ENCODE measurements at regions not wholly inside any gene's neighbourhood (a gene's known extent, or its start where the extent isn't known, plus 50 kb on each side); places are given as distances from the start of the nearest gene placed in this dataset.

DNA sequence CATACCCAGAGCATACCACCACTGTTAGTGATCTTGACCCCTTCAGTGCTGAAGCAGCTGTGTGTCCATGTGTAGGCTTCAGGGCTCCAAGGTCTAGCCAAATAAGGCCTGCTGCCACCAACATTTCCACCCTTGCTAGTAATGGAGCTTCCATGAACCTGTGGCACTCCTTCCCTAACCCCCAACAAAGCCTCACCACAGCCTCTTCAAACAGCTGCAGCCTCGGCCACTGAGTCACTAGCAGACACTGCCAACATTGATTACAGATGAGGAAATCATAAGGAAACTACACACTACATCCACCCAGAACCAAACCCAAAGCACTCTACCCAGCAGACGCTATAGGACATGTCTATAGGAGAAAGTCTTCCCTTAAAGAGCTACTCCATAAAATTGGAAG is 610.7 kb downstream of the KCNJ2 start:
- H3K27me3 Mint-ChIP-seq (ENCODE audit: insufficient read depth, unreplicated experiment): no peaks in the 10 kb centered on the region
- CTCF ChIA-PET: interaction anchor here (0.6 to 1.4 kb wide), 3 partner anchors 11 to 458 kb away, joined by 4 to 5 read pairs (median 4); no protein-coding TSS in a partner anchor
- H3K9me3 Mint-ChIP-seq (ENCODE audit: unreplicated experiment): no peaks in the 10 kb centered on the region
- DNase-seq (ENCODE audit: unreplicated experiment): no peak
- intact Hi-C loops (cut with micrococcal nuclease): no loop called here
- no peaks in the 10 kb centered on the region for H3K36me3 Mint-ChIP-seq (ENCODE audit: insufficient read depth, unreplicated experiment)
- TF ChIP-seq, protein P1, sequence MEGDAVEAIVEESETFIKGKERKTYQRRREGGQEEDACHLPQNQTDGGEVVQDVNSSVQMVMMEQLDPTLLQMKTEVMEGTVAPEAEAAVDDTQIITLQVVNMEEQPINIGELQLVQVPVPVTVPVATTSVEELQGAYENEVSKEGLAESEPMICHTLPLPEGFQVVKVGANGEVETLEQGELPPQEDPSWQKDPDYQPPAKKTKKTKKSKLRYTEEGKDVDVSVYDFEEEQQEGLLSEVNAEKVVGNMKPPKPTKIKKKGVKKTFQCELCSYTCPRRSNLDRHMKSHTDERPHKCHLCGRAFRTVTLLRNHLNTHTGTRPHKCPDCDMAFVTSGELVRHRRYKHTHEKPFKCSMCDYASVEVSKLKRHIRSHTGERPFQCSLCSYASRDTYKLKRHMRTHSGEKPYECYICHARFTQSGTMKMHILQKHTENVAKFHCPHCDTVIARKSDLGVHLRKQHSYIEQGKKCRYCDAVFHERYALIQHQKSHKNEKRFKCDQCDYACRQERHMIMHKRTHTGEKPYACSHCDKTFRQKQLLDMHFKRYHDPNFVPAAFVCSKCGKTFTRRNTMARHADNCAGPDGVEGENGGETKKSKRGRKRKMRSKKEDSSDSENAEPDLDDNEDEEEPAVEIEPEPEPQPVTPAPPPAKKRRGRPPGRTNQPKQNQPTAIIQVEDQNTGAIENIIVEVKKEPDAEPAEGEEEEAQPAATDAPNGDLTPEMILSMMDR (IDR thresholded peaks at IDR 0.05; ENCODE audit: unreplicated experiment): no peak
- H3K4me3 Mint-ChIP-seq (ENCODE audit: unreplicated experiment): no peak overlapping the region
- no peaks in the 10 kb centered on the region for H3K4me1 Mint-ChIP-seq (ENCODE audit: insufficient read depth, unreplicated experiment)
- H3K27ac Mint-ChIP-seq (ENCODE audit: low read depth, unreplicated experiment): no peak overlapping the region
- BruUV-seq (replicated peaks): no TSS peak
- POLR2A ChIA-PET: no interaction called here

DNA sequence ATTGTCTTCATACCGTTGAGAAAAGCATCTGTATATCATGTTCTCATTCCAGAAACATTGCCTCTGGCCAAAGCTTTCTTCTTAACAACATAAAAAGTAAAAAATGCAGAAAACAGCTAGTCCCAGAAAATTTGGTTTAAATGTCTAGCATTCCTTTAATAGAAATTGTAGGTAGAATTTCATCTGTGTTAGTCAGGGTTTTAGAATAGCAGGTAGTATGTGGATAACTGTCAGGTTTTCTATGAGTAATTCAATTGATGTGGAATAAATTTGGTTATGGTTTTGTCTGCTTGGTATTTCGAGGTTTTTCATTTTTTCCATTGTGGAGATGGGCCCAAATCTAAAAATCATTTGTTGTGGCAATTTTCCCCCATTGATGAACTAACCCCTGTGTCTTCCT is 616.7 kb downstream of the KCNJ2 start:
- CTCF ChIA-PET: no interaction called here
- Mint-ChIP-seq H3K4me3 (ENCODE audit: unreplicated experiment) (no peak overlapping the region), H3K27ac (ENCODE audit: low read depth, unreplicated experiment) (no peak overlapping the region), H3K27me3 (ENCODE audit: insufficient read depth, unreplicated experiment) (no peaks in the 10 kb centered on the region), H3K4me1 (ENCODE audit: insufficient read depth, unreplicated experiment) (no peaks in the 10 kb centered on the region), H3K36me3 (ENCODE audit: insufficient read depth, unreplicated experiment) (no peaks in the 10 kb centered on the region), H3K9me3 (ENCODE audit: unreplicated experiment) (no peaks in the 10 kb centered on the region)
- TF ChIP-seq, protein P1 (IDR thresholded peaks at IDR 0.05; ENCODE audit: unreplicated experiment): no peak
- intact Hi-C loops (cut with micrococcal nuclease): no loop called here
- no peak for DNase-seq (ENCODE audit: unreplicated experiment)
- POLR2A ChIA-PET: no interaction called here
- BruUV-seq (replicated peaks): no TSS peak

DNA sequence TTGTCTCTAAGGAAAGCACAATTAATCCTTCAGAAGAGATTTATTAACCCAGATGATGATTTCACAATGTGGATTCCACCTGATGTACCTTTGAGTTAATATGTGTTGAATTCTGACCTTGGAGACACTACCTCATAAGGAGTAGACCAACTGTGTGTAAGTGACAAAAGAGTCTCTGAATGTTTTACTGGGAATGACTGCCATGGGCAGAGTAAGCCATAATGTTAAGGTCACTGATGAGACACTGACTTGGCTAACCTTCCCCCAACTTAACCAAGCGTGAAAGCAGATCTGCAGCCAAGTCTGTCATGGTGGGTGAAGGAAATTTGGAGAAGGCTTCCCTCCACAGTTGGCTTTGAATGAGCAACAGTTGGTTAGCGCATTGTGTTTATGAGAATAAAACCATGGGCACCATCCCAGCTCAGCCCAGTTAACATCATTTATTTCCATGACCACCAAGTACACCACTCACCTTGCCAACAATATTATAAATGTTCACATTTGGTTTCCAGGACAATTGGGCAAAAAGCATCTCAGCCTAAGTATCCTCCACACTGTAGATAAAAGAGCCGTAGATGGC is 618.5 kb downstream of the KCNJ2 start:
- no peak overlapping the region for H3K27ac Mint-ChIP-seq (ENCODE audit: low read depth, unreplicated experiment)
- H3K4me3 Mint-ChIP-seq (ENCODE audit: unreplicated experiment): no peak overlapping the region
- no peaks in the 10 kb centered on the region for H3K9me3 Mint-ChIP-seq (ENCODE audit: unreplicated experiment)
- H3K36me3 Mint-ChIP-seq (ENCODE audit: insufficient read depth, unreplicated experiment): no peaks in the 10 kb centered on the region
- BruUV-seq (replicated peaks): no TSS peak
- CTCF ChIA-PET: no interaction called here
- no peak for DNase-seq (ENCODE audit: unreplicated experiment)
- POLR2A ChIA-PET: no interaction called here
- intact Hi-C loops (cut with micrococcal nuclease): no loop called here
- H3K4me1 Mint-ChIP-seq (ENCODE audit: insufficient read depth, unreplicated experiment): no peaks in the 10 kb centered on the region
- H3K27me3 Mint-ChIP-seq (ENCODE audit: insufficient read depth, unreplicated experiment): no peaks in the 10 kb centered on the region
- TF ChIP-seq, protein P1 (IDR thresholded peaks at IDR 0.05; ENCODE audit: unreplicated experiment): no peak

DNA sequence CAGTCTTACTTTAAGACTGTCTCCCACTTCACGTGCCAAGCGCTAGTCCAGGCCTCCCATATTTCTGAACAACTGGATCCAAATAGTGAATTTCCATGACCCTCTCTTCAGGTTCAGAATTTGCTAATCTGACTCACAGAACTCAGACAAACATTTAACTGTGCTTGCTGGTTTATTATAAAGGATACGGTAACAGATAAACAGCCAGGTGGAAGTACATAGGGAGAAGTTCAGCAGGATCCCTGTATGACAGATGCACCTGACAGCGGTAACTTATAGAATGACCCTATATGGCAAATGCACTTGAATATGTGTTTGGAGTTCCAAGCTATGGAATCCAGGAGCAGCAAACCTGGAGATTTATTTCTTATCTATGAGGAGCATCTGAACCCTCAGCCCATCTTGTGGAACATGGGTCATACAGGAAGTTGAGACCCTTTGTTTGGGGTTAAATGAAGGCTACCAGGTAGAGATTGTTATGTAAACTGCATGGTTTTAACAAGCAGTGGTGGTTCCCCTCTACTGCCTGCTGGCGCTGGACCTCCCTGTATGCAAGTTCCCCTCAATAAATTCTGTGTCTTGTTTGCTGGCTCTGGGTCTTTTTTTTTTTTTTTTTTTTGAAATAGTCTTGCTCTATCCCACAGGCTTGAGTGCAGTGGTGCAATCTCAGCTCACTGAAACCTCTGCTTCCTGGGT is 622.6 kb downstream of the KCNJ2 start:
- Mint-ChIP-seq H3K4me1 (ENCODE audit: insufficient read depth, unreplicated experiment) (no peaks in the 10 kb centered on the region), H3K27ac (ENCODE audit: low read depth, unreplicated experiment) (no peak overlapping the region), H3K9me3 (ENCODE audit: unreplicated experiment) (no peaks in the 10 kb centered on the region), H3K4me3 (ENCODE audit: unreplicated experiment) (no peak overlapping the region), H3K36me3 (ENCODE audit: insufficient read depth, unreplicated experiment) (no peaks in the 10 kb centered on the region), H3K27me3 (ENCODE audit: insufficient read depth, unreplicated experiment) (no peaks in the 10 kb centered on the region)
- CTCF ChIA-PET: interaction anchor here (0.8 kb wide), 1 partner anchor 497 kb away, joined by 3 read pairs; no protein-coding TSS in a partner anchor
- intact Hi-C loops (cut with micrococcal nuclease): no loop called here
- POLR2A ChIA-PET: no interaction called here
- TF ChIP-seq, protein P1 (IDR thresholded peaks at IDR 0.05; ENCODE audit: unreplicated experiment): no peak
- BruUV-seq (replicated peaks): no TSS peak
- no peak for DNase-seq (ENCODE audit: unreplicated experiment)

All from MCF 10A (cell line).